ENCODE measurements at regions not wholly inside any gene's neighbourhood (a gene's known extent, or its start where the extent isn't known, plus 50 kb on each side); places are given as distances from the start of the nearest gene placed in this dataset.
A peak's percentile ranks its signal among the peaks of the same experiment; 100 is the strongest.

- intact Hi-C loops (cut with DNase I) = no loop called here
- Histone ChIP-seq H3K36me3 (ENCODE audit: control insufficient read depth in 2 of 3, insufficient read depth in 3 of 3, low read length in 3 of 3) (no peaks in the 10 kb centered on the region), H3K4me1 (ENCODE audit: control insufficient read depth in 2 of 3, insufficient read depth in 2 of 3, low read depth in 1 of 3, low read length in 3 of 3) (peaks cover 0 to 24% (median 19%) of the 10 kb centered on the region in 3 donors), H3K27me3 (ENCODE audit: control insufficient read depth, insufficient read depth, low read length) (no peaks in the 10 kb centered on the region), H3K27ac (ENCODE audit: low read depth in 2 of 2, low read length in 2 of 2) (no peak overlapping the region), H3K4me3 (ENCODE audit: low read length in 3 of 3) (peak overlapping the region in 2 of 3 donors; percentile 56 to 59), H3K9ac (ENCODE audit: low read length in 3 of 3) (no peak overlapping the region), H3K9me3 (ENCODE audit: control insufficient read depth in 2 of 3, insufficient read depth in 1 of 3, low read length in 3 of 3) (no peaks in the 10 kb centered on the region)
- peak in 3 of 5 donors; percentile 36 to 78 (median 70) for DNase-seq
- no peak for FAIRE-seq
- no peak for TF ChIP-seq CTCF (IDR thresholded peaks at IDR 0.05; ENCODE audit: borderline replicate concordance, extremely low read depth, insufficient read depth)
These were observed 97.5 kb upstream of the SSBP2 start for GRCh38 chr5:81848362-81848880.

- no peak for TF ChIP-seq CTCF (IDR thresholded peaks at IDR 0.05; ENCODE audit: borderline replicate concordance, extremely low read depth, insufficient read depth)
- H3K9ac ChIP-seq (ENCODE audit: low read length in 3 of 3) = no peak overlapping the region
- H3K27ac ChIP-seq (ENCODE audit: low read depth in 2 of 2, low read length in 2 of 2) = no peak overlapping the region
- intact Hi-C loops (cut with DNase I) = no loop called here
- no peaks in the 10 kb centered on the region for H3K9me3 ChIP-seq (ENCODE audit: control insufficient read depth in 2 of 3, insufficient read depth in 1 of 3, low read length in 3 of 3)
- H3K36me3 ChIP-seq (ENCODE audit: control insufficient read depth in 2 of 3, insufficient read depth in 3 of 3, low read length in 3 of 3) = no peaks in the 10 kb centered on the region
- FAIRE-seq (no peak), DNase-seq (no peak)
- no peaks in the 10 kb centered on the region for H3K27me3 ChIP-seq (ENCODE audit: control insufficient read depth, insufficient read depth, low read length)
- no peak overlapping the region for H3K4me3 ChIP-seq (ENCODE audit: low read length in 3 of 3)
- peaks cover 0 to 23% (median 17%) of the 10 kb centered on the region in 3 donors for H3K4me1 ChIP-seq (ENCODE audit: control insufficient read depth in 2 of 3, insufficient read depth in 2 of 3, low read depth in 1 of 3, low read length in 3 of 3)
These were observed 95.4 kb upstream of the SSBP2 start for GRCh38 chr5:81846301-81846700.

- DNase-seq (no peak), FAIRE-seq (no peak)
- intact Hi-C loops (cut with DNase I) = no loop called here
- Histone ChIP-seq H3K9ac (ENCODE audit: low read length in 3 of 3) (no peak overlapping the region), H3K9me3 (ENCODE audit: control insufficient read depth in 2 of 3, insufficient read depth in 1 of 3, low read length in 3 of 3) (no peaks in the 10 kb centered on the region), H3K4me1 (ENCODE audit: control insufficient read depth in 2 of 3, insufficient read depth in 2 of 3, low read depth in 1 of 3, low read length in 3 of 3) (peaks cover 0 to 10% (median 2%) of the 10 kb centered on the region in 3 donors), H3K36me3 (ENCODE audit: control insufficient read depth in 2 of 3, insufficient read depth in 3 of 3, low read length in 3 of 3) (no peaks in the 10 kb centered on the region), H3K4me3 (ENCODE audit: low read length in 3 of 3) (no peak overlapping the region), H3K27me3 (ENCODE audit: control insufficient read depth, insufficient read depth, low read length) (no peaks in the 10 kb centered on the region), H3K27ac (ENCODE audit: low read depth in 2 of 2, low read length in 2 of 2) (no peak overlapping the region)
- no peak for TF ChIP-seq CTCF (IDR thresholded peaks at IDR 0.05; ENCODE audit: borderline replicate concordance, extremely low read depth, insufficient read depth)
These were observed 92.9 kb upstream of the SSBP2 start for GRCh38 chr5:81843845-81844244.

Measured in kidney (tissue), 13 donors.